ENCODE measurements at regions not wholly inside any gene's neighbourhood (a gene's known extent, or its start where the extent isn't known, plus 50 kb on each side); places are given as distances from the start of the nearest gene placed in this dataset.

- H2BK20ac ChIP-seq (ENCODE audit: low read length), result no peak overlapping the region
- no peak for TF ChIP-seq SRF (IDR thresholded peaks at IDR 0.05; ENCODE audit: low read depth, low read length)
- TF ChIP-seq EZH2 (IDR thresholded peaks at IDR 0.05; ENCODE audit: low read depth, low read length, severe bottlenecking), result no peak
- TF ChIP-seq CBX8 (IDR thresholded peaks at IDR 0.05; ENCODE audit: borderline replicate concordance, low read depth, low read length), result no peak
- TF ChIP-seq GABPA (IDR thresholded peaks at IDR 0.05; ENCODE audit: borderline replicate concordance, insufficient read depth, low read length), result no peak
- TF ChIP-seq CBX5 (IDR thresholded peaks at IDR 0.05; ENCODE audit: low read depth, low read length), result no peak
- TF ChIP-seq HDAC6 (IDR thresholded peaks at IDR 0.05; ENCODE audit: low read depth, low read length), result no peak
- no peak for TF ChIP-seq SAP30 (IDR thresholded peaks at IDR 0.05; ENCODE audit: insufficient read depth, insufficient replicate concordance, low read length)
- TF ChIP-seq GTF2F1 (IDR thresholded peaks at IDR 0.05; ENCODE audit: borderline replicate concordance, low read depth, low read length), result no peak
- TF ChIP-seq CREB1 (IDR thresholded peaks at IDR 0.05), result no peak
- TF ChIP-seq RFX5 (IDR thresholded peaks at IDR 0.05; ENCODE audit: borderline replicate concordance, low read depth, low read length), result no peak
- no peak for TF ChIP-seq HDAC2 (IDR thresholded peaks at IDR 0.05; ENCODE audit: borderline replicate concordance in 1 of 2, low read depth in 2 of 2, low read length in 2 of 2)
- no peak for TF ChIP-seq USF2 (IDR thresholded peaks at IDR 0.05; ENCODE audit: low read length)
- no peak for TF ChIP-seq KDM1A (IDR thresholded peaks at IDR 0.05; ENCODE audit: borderline replicate concordance, low read length)
- TF ChIP-seq SIRT6 (IDR thresholded peaks at IDR 0.05; ENCODE audit: low read length), result no peak
Measured at GRCh38 chr6:69542494-69542893, 254.3 kb downstream of the LMBRD1 start.

More at GRCh38 chr6:69542494-69542893, 254.3 kb downstream of the LMBRD1 start:
- Histone ChIP-seq H3K14ac (ENCODE audit: insufficient read length) (no peak overlapping the region), H2AFZ (ENCODE audit: low read length) (no peak overlapping the region), H3K36me3 (ENCODE audit: control insufficient read depth in 2 of 4, insufficient read depth in 4 of 4, low read length in 3 of 4) (no peaks in the 10 kb centered on the region), H3K4me2 (ENCODE audit: insufficient read depth in 1 of 2, low read depth in 2 of 2, low read length in 2 of 2) (no peak overlapping the region), H3K4ac (replicated peaks; ENCODE audit: insufficient read length, low read depth, low read length) (no peak overlapping the region), H4K5ac (ENCODE audit: insufficient read length, low read depth, low read length) (no peak overlapping the region), H3K79me2 (ENCODE audit: control insufficient read depth in 1 of 2, insufficient read depth in 2 of 2, low read length in 2 of 2) (no peaks in the 10 kb centered on the region), H4K20me1 (replicated peaks in 1 of 2; ENCODE audit: control insufficient read depth in 1 of 2, insufficient read depth in 2 of 2, low read length in 2 of 2) (no peaks in the 10 kb centered on the region), H3K23me2 (ENCODE audit: low read depth, low read length) (no peaks in the 10 kb centered on the region; the same call in 1 of the 2 replicates), H3K27ac (ENCODE audit: low read depth, low read length) (no peak overlapping the region), H3K4me1 (replicated peaks in 1 of 4; ENCODE audit: control insufficient read depth in 3 of 4, insufficient read depth in 4 of 4, low read length in 3 of 4) (no peaks in the 10 kb centered on the region), H2AK5ac (ENCODE audit: low read depth, low read length) (no peak overlapping the region), H3K79me1 (ENCODE audit: low read depth, low read length) (no peaks in the 10 kb centered on the region), H4K91ac (replicated peaks; ENCODE audit: insufficient read length, low read length) (no peak overlapping the region), H3K23ac (ENCODE audit: insufficient read length) (no peak overlapping the region), H2BK15ac (ENCODE audit: low read length) (no peak overlapping the region), H2BK12ac (ENCODE audit: low read depth, low read length) (no peak overlapping the region), H2BK120ac (replicated peaks; ENCODE audit: low read depth, low read length) (no peak overlapping the region), H3K9me3 (ENCODE audit: insufficient read depth in 2 of 2, low read depth in 1 of 2, low read length in 1 of 2) (no peaks in the 10 kb centered on the region), H2BK5ac (ENCODE audit: low read depth, low read length) (no peak overlapping the region), H3K56ac (replicated peaks; ENCODE audit: insufficient read length, low read depth, low read length) (no peak overlapping the region), H3K9ac (replicated peaks in 1 of 4; ENCODE audit: extremely low read depth in 1 of 4, low read depth in 3 of 4, low read length in 3 of 4) (no peak overlapping the region), H3K27me3 (replicated peaks in 1 of 4; ENCODE audit: control insufficient read depth in 3 of 4, extremely low read depth in 1 of 4, insufficient read depth in 3 of 4, low read length in 3 of 4) (no peaks in the 10 kb centered on the region), H3K18ac (ENCODE audit: extremely low read depth, low read length) (no peak overlapping the region), H3K4me3 (ENCODE audit: extremely low read depth in 1 of 4, insufficient read depth in 2 of 4, low read depth in 3 of 4, low read length in 4 of 4) (no peak overlapping the region), H4K8ac (ENCODE audit: extremely low read depth, insufficient read depth, low read length) (no peak overlapping the region)
- 86% methylated on average over 1 of the region's 1 CpG; no CpG with 5 or more reads in 1 of the 2 experiments for WGBS, 2 experiments (ENCODE audit: extremely low coverage in 1 of 2, insufficient coverage in 1 of 2, insufficient read length in 1 of 2, insufficient replicate concordance in 2 of 2, low coverage in 1 of 2, low lambda C conversion rate in 2 of 2, missing lambda C conversion rate in 1 of 2)
- DNase-seq (ENCODE audit: low read depth in 1 of 2, low spot score in 2 of 2) (no peak), FAIRE-seq (no peak)
- POLR2A ChIA-PET (ENCODE audit: partially characterized antibody), result no interaction called here
- CTCF ChIA-PET (ENCODE audit: partially characterized antibody), result interaction anchor here (0.6 kb wide), 1 partner anchor 651 kb away, joined by 3 read pairs; no protein-coding TSS in a partner anchor
